Loucy (cell line): ENCODE measurements at regions not wholly inside any gene's neighbourhood (a gene's known extent, or its start where the extent isn't known, plus 50 kb on each side); places are given as distances from the start of the nearest gene placed in this dataset.
A peak's percentile ranks its signal among the peaks of the same experiment; 100 is the strongest.

ENCODE experiments used
- H2AFZ ChIP-seq: fragments of 200-600 bp; sonication (generic); 2 replicates; pipeline ENCODE4 v1.6.0; 2016; ENCODE audit warnings: antibody characterized with exemption, mild to moderate bottlenecking, low read length, moderate library complexity
- H3F3A ChIP-seq: fragments of 200-600 bp; 2 replicates; pipeline ENCODE4 v1.6.0; 2016; ENCODE audit warnings: antibody characterized with exemption, low read depth, mild to moderate bottlenecking
- H3K27me3 ChIP-seq: fragments of 200-600 bp; sonication (generic); 2 replicates; pipeline ENCODE4 v1.6.1; 2014; ENCODE audit warnings: low read length, mild to moderate bottlenecking; ENCODE audit not compliant: insufficient read depth, poor library complexity, severe bottlenecking
- H3K36me3 ChIP-seq: fragments of 200-600 bp; sonication (generic); 2 replicates; pipeline ENCODE4 v1.6.1; 2016; ENCODE audit warnings: low read length; ENCODE audit not compliant: insufficient read depth
- H3K4me1 ChIP-seq: fragments of 200-600 bp; sonication (generic); 2 replicates; pipeline ENCODE4 v1.5.1; 2014; ENCODE audit warnings: low read length, mild to moderate bottlenecking; ENCODE audit not compliant: insufficient read depth, poor library complexity, severe bottlenecking
- H3K4me2 ChIP-seq: fragments of 200-600 bp; sonication (generic); 2 replicates; pipeline ENCODE4 v1.6.0; 2014; ENCODE audit warnings: antibody characterized with exemption, low read length, low read depth, mild to moderate bottlenecking; ENCODE audit not compliant: poor library complexity, severe bottlenecking
- H3K4me3 ChIP-seq: fragments of 200-600 bp; sonication (generic); 2 replicates; pipeline ENCODE4 v1.5.1; 2014; ENCODE audit warnings: low read length, mild to moderate bottlenecking, mixed read lengths; ENCODE audit not compliant: poor library complexity, severe bottlenecking
- H3K79me2 ChIP-seq: fragments of 200-600 bp; sonication (generic); 2 replicates; pipeline ENCODE4 v1.6.1; 2014; ENCODE audit warnings: low read length; ENCODE audit not compliant: insufficient read depth
- H3K9ac ChIP-seq: fragments of 200-600 bp; sonication (generic); 2 replicates; pipeline ENCODE4 v1.6.0; 2014; ENCODE audit warnings: mild to moderate bottlenecking, low read depth, low read length, moderate library complexity; ENCODE audit not compliant: poor library complexity, severe bottlenecking
- H3K9me2 ChIP-seq: fragments of 200-600 bp; sonication (generic); replicated peaks from 2 replicates; pipeline ENCODE4 v1.6.1; 2016; ENCODE audit warnings: low read depth, low read length, mixed read lengths
- H3K9me3 ChIP-seq: fragments of 200-600 bp; sonication (generic); 2 replicates; pipeline ENCODE4 v1.6.1; 2014; ENCODE audit warnings: mild to moderate bottlenecking, antibody characterized with exemption, low read length, low read depth; ENCODE audit not compliant: insufficient read depth
- H4K20me1 ChIP-seq: fragments of 200-600 bp; sonication (generic); 2 replicates; pipeline ENCODE4 v1.6.0; 2014; ENCODE audit warnings: antibody characterized with exemption, low read length, mild to moderate bottlenecking; ENCODE audit not compliant: insufficient read depth, poor library complexity, severe bottlenecking
- CTCF ChIP-seq: fragments of 200-600 bp; sonication (generic); conservative IDR thresholded peaks from 2 replicates; pipeline ENCODE4 v1.5.1; 2014; ENCODE audit warnings: mild to moderate bottlenecking, antibody characterized with exemption, low read length
- EZH2phosphoT487 ChIP-seq: fragments of 200-600 bp; IDR thresholded peaks from 2 replicates; pipeline ENCODE4 v1.6.1; 2018; ENCODE audit warnings: antibody characterized with exemption, mild to moderate bottlenecking, moderate library complexity, borderline replicate concordance

DNA sequence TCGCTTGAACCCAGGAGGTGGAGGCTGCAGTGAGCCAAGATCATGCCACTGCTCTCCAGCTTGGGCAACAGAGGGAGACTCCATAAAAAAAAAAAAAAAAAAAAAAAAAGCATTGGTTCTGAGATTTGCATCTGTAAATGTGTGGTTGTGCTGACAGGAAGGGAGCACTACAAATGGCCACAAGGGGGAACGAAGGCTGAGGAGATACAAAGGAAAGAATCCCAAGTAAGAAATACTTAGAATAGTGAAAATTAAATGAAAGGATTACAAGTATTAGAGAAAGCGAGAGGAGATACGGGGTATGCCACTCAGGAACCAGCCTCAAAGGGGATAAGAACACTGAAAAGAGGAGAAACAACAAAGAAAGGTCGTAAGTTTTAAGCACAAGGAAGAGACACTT, 284.9 kb downstream of the KLF12 start:
- Histone ChIP-seq H3K27me3 (no peaks in the 10 kb centered on the region), H3K4me3 (no peak overlapping the region), H3K9me2 (no peaks in the 10 kb centered on the region), H3K79me2 (no peaks in the 10 kb centered on the region), H3F3A (no peaks in the 10 kb centered on the region), H3K9me3 (no peaks in the 10 kb centered on the region), H3K9ac (no peak overlapping the region), H3K4me2 (no peak overlapping the region), H4K20me1 (no peaks in the 10 kb centered on the region), H3K36me3 (peaks cover 17% of the 10 kb centered on the region; the same call in 1 of the 2 replicates), H2AFZ (no peak overlapping the region), H3K4me1 (peaks cover 6% of the 10 kb centered on the region)
- TF ChIP-seq CTCF, result peak; percentile 55
- TF ChIP-seq EZH2phosphoT487, result no peak

DNA sequence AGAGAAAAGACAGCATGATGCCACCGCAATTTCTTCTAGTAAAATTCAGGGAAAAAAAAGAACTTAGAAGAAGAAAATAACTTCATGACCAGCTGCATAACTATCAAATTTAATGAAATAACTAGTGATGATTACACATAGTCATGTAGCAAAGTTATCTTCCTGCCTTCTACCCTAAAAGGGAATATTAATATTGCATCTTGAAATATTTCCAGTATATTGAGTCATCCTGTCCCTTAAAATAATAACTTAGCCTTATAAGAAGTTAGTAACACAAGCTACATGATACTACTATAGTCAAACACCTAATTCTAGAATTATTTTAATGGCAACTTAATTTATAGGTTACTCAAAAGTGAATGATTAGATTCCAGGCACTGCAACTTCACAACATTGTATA, 289.2 kb downstream of the KLF12 start:
- no peaks in the 10 kb centered on the region for H4K20me1 ChIP-seq
- H3K4me2 ChIP-seq, result no peak overlapping the region
- TF ChIP-seq EZH2phosphoT487 (no peak), CTCF (no peak)
- H3F3A ChIP-seq, result no peaks in the 10 kb centered on the region
- H3K27me3 ChIP-seq, result no peaks in the 10 kb centered on the region
- H3K9me3 ChIP-seq, result no peaks in the 10 kb centered on the region
- H3K4me3 ChIP-seq, result no peak overlapping the region
- H3K9me2 ChIP-seq, result no peaks in the 10 kb centered on the region
- peaks cover 19% of the 10 kb centered on the region; the same call in 1 of the 2 replicates for H3K36me3 ChIP-seq
- no peaks in the 10 kb centered on the region for H3K79me2 ChIP-seq
- H3K4me1 ChIP-seq, result no peaks in the 10 kb centered on the region
- no peak overlapping the region for H3K9ac ChIP-seq
- no peak overlapping the region for H2AFZ ChIP-seq

DNA sequence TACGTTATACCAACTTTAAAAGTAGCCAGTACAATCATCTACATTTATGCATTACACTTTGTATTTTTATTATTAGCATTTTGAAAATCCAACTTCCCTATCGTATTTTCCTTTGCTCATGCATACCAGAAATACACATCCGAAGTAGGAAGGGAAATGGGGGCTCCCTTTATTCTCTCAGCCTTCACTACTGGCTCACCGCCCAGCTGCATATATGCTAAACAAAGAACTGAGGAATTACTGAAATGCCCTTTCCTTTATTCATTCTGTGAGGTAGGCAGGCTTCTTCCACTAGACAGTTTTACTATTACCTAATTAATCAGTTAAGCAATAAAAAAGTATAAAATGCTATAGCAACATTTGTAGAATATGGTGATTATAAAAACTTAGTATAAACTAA, 291.6 kb downstream of the KLF12 start:
- Histone ChIP-seq H3K4me1 (no peaks in the 10 kb centered on the region), H4K20me1 (no peaks in the 10 kb centered on the region), H3F3A (no peaks in the 10 kb centered on the region), H3K4me2 (no peak overlapping the region), H2AFZ (no peak overlapping the region), H3K9me2 (no peaks in the 10 kb centered on the region), H3K9ac (no peak overlapping the region), H3K27me3 (no peaks in the 10 kb centered on the region), H3K79me2 (no peaks in the 10 kb centered on the region), H3K9me3 (no peaks in the 10 kb centered on the region), H3K36me3 (peaks cover 19% of the 10 kb centered on the region; the same call in 1 of the 2 replicates), H3K4me3 (no peak overlapping the region)
- TF ChIP-seq CTCF (no peak), EZH2phosphoT487 (no peak)
